NT2/D1 (cell line): ENCODE measurements at regions not wholly inside any gene's neighbourhood (a gene's known extent, or its start where the extent isn't known, plus 50 kb on each side); places are given as distances from the start of the nearest gene placed in this dataset.

Experiments
- SUZ12 ChIP-seq: IDR thresholded peaks from 2 replicates; pipeline ENCODE4 v1.6.1; 2011; ENCODE audit not compliant: insufficient read length, insufficient read depth; ENCODE audit errors: extremely low read depth
- YY1 ChIP-seq: IDR thresholded peaks from 2 replicates; pipeline ENCODE4 v1.6.1; 2011; ENCODE audit not compliant: insufficient read length, insufficient read depth
- ZNF274 ChIP-seq: IDR thresholded peaks from 2 replicates; pipeline ENCODE4 v1.6.1; 2011; ENCODE audit warnings: mild to moderate bottlenecking, low read depth, low read length

GRCh38 chr20:19161336-19161735 is 51.1 kb upstream of the SLC24A3 start:
- TF ChIP-seq ZNF274: no peak
- no peak for TF ChIP-seq YY1
- no peak for TF ChIP-seq SUZ12
